ENCODE measurements at regions not wholly inside any gene's neighbourhood (a gene's known extent, or its start where the extent isn't known, plus 50 kb on each side); places are given as distances from the start of the nearest gene placed in this dataset.

- no peaks in the 10 kb centered on the region for H3K9me3 ChIP-seq
- H3K36me3 ChIP-seq (replicated peaks in 1 of 2; ENCODE audit: insufficient read depth in 1 of 2, low read depth in 2 of 2): no peaks in the 10 kb centered on the region
- DNase-seq (peak in 2 of 4 donors; percentile 16 to 22), ATAC-seq (no peak)
- no peaks in the 10 kb centered on the region for H3K4me1 ChIP-seq
- H3K4me3 ChIP-seq: no peak overlapping the region
- no peak for TF ChIP-seq POLR2A (IDR thresholded peaks at IDR 0.05)
- TF ChIP-seq, protein P1, sequence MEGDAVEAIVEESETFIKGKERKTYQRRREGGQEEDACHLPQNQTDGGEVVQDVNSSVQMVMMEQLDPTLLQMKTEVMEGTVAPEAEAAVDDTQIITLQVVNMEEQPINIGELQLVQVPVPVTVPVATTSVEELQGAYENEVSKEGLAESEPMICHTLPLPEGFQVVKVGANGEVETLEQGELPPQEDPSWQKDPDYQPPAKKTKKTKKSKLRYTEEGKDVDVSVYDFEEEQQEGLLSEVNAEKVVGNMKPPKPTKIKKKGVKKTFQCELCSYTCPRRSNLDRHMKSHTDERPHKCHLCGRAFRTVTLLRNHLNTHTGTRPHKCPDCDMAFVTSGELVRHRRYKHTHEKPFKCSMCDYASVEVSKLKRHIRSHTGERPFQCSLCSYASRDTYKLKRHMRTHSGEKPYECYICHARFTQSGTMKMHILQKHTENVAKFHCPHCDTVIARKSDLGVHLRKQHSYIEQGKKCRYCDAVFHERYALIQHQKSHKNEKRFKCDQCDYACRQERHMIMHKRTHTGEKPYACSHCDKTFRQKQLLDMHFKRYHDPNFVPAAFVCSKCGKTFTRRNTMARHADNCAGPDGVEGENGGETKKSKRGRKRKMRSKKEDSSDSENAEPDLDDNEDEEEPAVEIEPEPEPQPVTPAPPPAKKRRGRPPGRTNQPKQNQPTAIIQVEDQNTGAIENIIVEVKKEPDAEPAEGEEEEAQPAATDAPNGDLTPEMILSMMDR (IDR thresholded peaks at IDR 0.05): peak in 6 of 7 experiments; percentile 11 to 34 (median 24)
- H3K27ac ChIP-seq: no peak overlapping the region
- WGBS, 2 donors: 53 to 57% methylated on average over 3 of the region's 3 CpGs
- no peaks in the 10 kb centered on the region for H3K27me3 ChIP-seq
- intact Hi-C loops (cut with DNase I): no loop called here
Observed at GRCh38 chr1:233518344-233518743, 95.6 kb upstream of the KCNK1 start.

DNA sequence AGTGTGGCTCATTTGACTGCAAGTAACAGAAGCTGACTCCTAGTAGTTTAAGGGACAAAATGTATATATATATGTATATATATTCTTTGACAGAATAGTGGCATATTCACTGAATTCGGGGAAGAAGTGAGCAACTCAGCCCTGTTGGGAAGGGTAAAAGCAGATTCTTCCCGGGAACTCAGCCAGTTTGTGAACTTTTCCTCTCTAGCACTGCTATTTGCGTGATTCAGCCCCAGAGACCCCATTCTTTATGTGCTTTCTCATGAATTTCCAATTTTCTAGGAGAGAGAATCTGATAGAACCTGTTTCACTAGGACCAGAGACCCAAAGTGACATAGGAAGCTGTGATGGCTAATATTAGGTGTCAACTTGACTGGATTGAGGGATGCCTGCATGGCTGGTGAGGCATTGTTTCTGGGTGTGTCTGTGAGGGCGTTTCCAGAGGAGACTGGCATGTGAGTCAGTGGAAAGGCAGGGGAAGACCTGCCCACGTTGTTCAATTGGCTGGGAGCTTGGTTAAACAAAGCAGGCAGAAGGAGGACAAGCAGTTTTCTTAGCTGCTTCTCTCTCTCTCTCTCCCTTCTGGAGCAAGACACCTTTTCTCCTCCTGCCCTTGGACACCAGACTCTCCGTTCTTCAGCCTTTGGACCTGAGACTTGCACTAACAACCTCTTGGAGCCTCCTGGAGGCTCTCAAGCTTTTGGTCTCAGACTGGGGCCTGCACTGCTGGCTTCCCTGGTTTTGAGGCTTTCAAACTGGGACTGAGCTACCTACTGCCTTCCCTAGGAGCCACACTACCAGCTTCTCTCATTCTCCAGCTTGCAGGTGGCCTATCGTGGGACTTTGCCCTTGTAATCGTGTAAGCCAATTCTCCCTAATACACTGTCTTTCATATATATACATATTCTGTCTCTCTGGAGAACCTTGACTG, 93.4 kb upstream of the KCNK1 start:
- TF ChIP-seq POLR2A (IDR thresholded peaks at IDR 0.05): no peak
- TF ChIP-seq, protein P1 (IDR thresholded peaks at IDR 0.05): no peak
- Histone ChIP-seq H3K4me1 (no peaks in the 10 kb centered on the region), H3K27me3 (no peaks in the 10 kb centered on the region), H3K27ac (no peak overlapping the region), H3K36me3 (replicated peaks in 1 of 2; ENCODE audit: insufficient read depth in 1 of 2, low read depth in 2 of 2) (no peaks in the 10 kb centered on the region), H3K4me3 (no peak overlapping the region), H3K9me3 (no peaks in the 10 kb centered on the region)
- DNase-seq (no peak), ATAC-seq (no peak)
- 68 to 71% methylated on average over 8 of the region's 8 CpGs for WGBS, 2 donors
- intact Hi-C loops (cut with DNase I): no loop called here

DNA sequence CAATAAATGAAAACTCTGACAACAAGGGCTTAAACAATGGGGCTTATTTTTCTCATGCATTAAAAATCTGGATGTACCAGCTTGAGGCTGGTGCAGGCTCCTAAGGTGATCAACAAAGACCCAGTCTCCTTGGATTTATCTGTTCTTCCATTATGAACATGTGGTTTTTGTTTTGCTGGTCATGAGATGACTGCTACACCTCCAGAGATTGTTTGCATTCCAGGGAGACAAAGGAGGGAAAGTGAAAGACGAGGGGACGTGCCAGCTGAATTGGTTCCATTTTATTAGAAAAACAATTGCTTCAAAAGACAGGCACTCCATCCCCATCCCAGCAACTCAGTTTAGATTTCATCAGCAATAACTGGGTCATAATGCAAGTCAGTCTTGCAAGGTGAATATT, 90.9 kb upstream of the KCNK1 start:
- ATAC-seq: no peak
- 60 to 65% methylated on average over 2 of the region's 2 CpGs for WGBS, 2 donors
- intact Hi-C loops (cut with DNase I): no loop called here

DNA sequence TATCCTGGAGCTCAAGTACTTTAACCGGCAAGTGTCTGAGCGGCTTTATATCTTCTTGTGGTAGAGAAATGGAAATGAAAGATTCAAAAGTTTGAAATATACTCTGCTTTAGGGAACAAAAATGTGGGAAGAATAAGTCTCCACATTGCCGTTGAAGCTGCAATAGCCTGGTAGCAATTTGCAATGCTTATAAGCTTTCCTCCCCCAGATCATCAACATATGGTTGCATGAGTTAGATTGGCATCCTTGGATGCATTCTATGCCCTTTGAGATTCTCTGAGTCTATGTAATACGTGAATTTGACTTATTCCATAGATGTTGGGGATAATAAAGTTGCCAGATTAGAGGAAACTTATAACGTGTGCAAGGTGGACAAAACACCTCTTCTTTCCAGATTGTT, 86.1 kb upstream of the KCNK1 start:
- no peak for DNase-seq

More for the DNA sequence above, 90.9 kb upstream of the KCNK1 start:
- H3K9me3 ChIP-seq: no peaks in the 10 kb centered on the region
- no peaks in the 10 kb centered on the region for H3K4me1 ChIP-seq
- no peak overlapping the region for H3K4me3 ChIP-seq
- H3K36me3 ChIP-seq (replicated peaks in 1 of 2; ENCODE audit: insufficient read depth in 1 of 2, low read depth in 2 of 2): no peaks in the 10 kb centered on the region
- no peak overlapping the region for H3K27ac ChIP-seq
- TF ChIP-seq POLR2A (IDR thresholded peaks at IDR 0.05): no peak
- TF ChIP-seq, protein P1 (IDR thresholded peaks at IDR 0.05): no peak
- DNase-seq: no peak
- H3K27me3 ChIP-seq: no peaks in the 10 kb centered on the region

More for the DNA sequence above, 86.1 kb upstream of the KCNK1 start:
- intact Hi-C loops (cut with DNase I): no loop called here
- ATAC-seq: no peak
- WGBS, 2 donors: 64 to 68% methylated on average over 5 of the region's 5 CpGs
- Histone ChIP-seq H3K9me3 (peaks cover 0 to 7% (median 0%) of the 10 kb centered on the region in 3 donors), H3K27me3 (no peaks in the 10 kb centered on the region), H3K27ac (no peak overlapping the region), H3K4me3 (no peak overlapping the region), H3K4me1 (no peaks in the 10 kb centered on the region), H3K36me3 (replicated peaks in 1 of 2; ENCODE audit: insufficient read depth in 1 of 2, low read depth in 2 of 2) (no peaks in the 10 kb centered on the region)
- no peak for TF ChIP-seq POLR2A (IDR thresholded peaks at IDR 0.05)
- TF ChIP-seq, protein P1 (IDR thresholded peaks at IDR 0.05): no peak

Data from body of pancreas (tissue), 4 donors.